ENCODE measurements at regions not wholly inside any gene's neighbourhood (a gene's known extent, or its start where the extent isn't known, plus 50 kb on each side); places are given as distances from the start of the nearest gene placed in this dataset.

DNA sequence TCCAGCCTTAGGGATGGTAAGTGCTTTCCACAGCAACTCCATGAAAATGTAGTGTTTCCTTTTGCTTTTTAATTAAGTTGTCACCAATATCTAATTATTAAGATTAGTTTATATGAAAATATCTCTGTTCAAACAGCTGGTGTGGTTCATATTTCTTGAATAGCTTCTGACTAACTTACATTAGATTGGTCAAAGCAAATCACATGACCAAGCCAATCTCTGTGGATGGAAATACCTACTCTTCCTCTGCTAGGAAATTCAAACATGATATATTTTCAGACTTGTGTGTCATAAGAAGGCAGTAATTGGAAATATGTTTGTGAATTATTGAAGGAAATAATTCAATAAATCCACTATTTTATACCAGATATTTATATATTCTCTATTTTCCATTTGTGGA, 54.6 kb upstream of the CADM2 start:
- ChIA-PET CTCF (no interaction called here), POLR2A (no interaction called here)

DNA sequence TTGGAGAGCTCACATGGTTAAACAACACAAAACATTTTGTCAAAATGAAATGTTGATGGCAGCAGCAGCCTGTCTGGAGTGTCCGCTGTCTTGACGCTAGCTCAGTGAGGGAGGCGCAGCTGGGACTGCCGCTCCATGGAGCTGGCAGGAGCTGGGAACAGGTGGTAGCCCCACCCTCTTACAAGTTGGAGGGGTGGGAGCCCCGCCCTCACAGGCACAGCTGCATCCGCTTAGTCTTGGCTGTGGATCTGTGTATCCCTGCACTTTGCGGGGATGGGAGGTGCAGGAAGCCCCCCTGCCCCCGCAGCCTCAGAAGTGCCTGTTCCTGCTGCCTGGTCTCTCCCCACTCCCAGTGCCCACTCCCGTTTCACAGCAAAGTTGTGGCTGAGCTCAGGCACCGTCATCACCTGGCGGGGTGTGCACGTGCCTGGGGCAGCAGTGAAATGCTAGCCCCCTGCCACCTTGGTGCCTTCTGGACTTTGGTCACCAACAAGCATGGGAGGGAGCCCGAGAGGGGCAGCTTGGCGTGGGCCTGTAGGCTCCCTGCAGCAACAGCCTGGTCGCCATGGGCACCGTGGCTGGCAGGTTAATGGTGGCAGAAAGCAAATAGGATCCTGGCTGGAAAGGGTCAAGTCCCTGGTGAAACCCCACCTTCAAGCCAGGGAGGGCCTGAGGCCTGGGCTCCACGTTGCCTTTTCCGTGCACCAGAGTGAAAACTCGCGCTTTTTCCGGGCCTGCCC, 53.8 kb upstream of the CADM2 start:
- no peak for TF ChIP-seq RFX5 (IDR thresholded peaks at IDR 0.05)
- no peak for TF ChIP-seq RCOR1 (IDR thresholded peaks at IDR 0.05; ENCODE audit: low read depth, low read length)
- no peak for TF ChIP-seq EP300 (IDR thresholded peaks at IDR 0.05)
- TF ChIP-seq ELK1 (IDR thresholded peaks at IDR 0.05; ENCODE audit: low read depth, low read length), result no peak
- no peak for TF ChIP-seq ZNF302 (CRISPR knock-in tag; IDR thresholded peaks at IDR 0.05)
- no peak for TF ChIP-seq ESRRA (IDR thresholded peaks at IDR 0.05; ENCODE audit: borderline replicate concordance, low read length)
- TF ChIP-seq BHLHE40 (IDR thresholded peaks at IDR 0.05; ENCODE audit: low read depth, low read length), result no peak
- TF ChIP-seq TFCP2L1 (CRISPR knock-in tag; IDR thresholded peaks at IDR 0.05), result no peak
- TF ChIP-seq PHF8 (IDR thresholded peaks at IDR 0.05; ENCODE audit: borderline replicate concordance, low read depth), result no peak
- no peak for TF ChIP-seq NFE2L2 (conservative IDR thresholded peaks at IDR 0.05; ENCODE audit: low read length)
- no peak for TF ChIP-seq POLR2A (IDR thresholded peaks at IDR 0.05; ENCODE audit: low read length)
- TF ChIP-seq, protein P1, sequence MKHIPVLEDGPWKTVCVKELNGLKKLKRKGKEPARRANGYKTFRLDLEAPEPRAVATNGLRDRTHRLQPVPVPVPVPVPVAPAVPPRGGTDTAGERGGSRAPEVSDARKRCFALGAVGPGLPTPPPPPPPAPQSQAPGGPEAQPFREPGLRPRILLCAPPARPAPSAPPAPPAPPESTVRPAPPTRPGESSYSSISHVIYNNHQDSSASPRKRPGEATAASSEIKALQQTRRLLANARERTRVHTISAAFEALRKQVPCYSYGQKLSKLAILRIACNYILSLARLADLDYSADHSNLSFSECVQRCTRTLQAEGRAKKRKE (CRISPR knock-in tag; IDR thresholded peaks at IDR 0.05; ENCODE audit: low read depth), result no peak
- TF ChIP-seq NPAS2 (CRISPR knock-in tag; IDR thresholded peaks at IDR 0.05; ENCODE audit: borderline replicate concordance), result no peak
- no peak for TF ChIP-seq HOXA7 (CRISPR knock-in tag; IDR thresholded peaks at IDR 0.05)
- TF ChIP-seq MYC (IDR thresholded peaks at IDR 0.05; ENCODE audit: borderline replicate concordance, low read length), result no peak
- no peak for TF ChIP-seq EHF (CRISPR knock-in tag; IDR thresholded peaks at IDR 0.05)
- no peak for TF ChIP-seq ZC3H11A (IDR thresholded peaks at IDR 0.05)
- no peak for TF ChIP-seq HDAC2 (IDR thresholded peaks at IDR 0.05)
- 41% methylated on average over 12 of the region's 21 CpGs for WGBS (ENCODE audit: missing lambda C conversion rate)
- ATAC-seq (no peak), FAIRE-seq (no peak), DNase-seq (ENCODE audit: low read depth in 1 of 2, low spot score in 1 of 2) (no peak)
- H3K4me2 ChIP-seq, result no peak overlapping the region
- ChIA-PET POLR2A (no interaction called here), CTCF (no interaction called here)
- H3K27ac ChIP-seq, result no peak overlapping the region
- H3K4me3 ChIP-seq, result no peak overlapping the region
- no peaks in the 10 kb centered on the region; the same call in 2 of the 3 replicates for H3K9me3 ChIP-seq
- no peaks in the 10 kb centered on the region for H3K4me1 ChIP-seq

More for the DNA sequence above, 54.6 kb upstream of the CADM2 start:
- no peaks in the 10 kb centered on the region for H3K4me1 ChIP-seq
- DNase-seq (ENCODE audit: low read depth in 1 of 2, low spot score in 1 of 2), result no peak
- no peak overlapping the region for H3K27ac ChIP-seq
- FAIRE-seq, result no peak
- H3K9me3 ChIP-seq, result no peaks in the 10 kb centered on the region; the same call in 2 of the 3 replicates
- no peak overlapping the region for H3K4me2 ChIP-seq
- H3K4me3 ChIP-seq, result no peak overlapping the region
- TF ChIP-seq HMGXB4 (CRISPR knock-in tag; IDR thresholded peaks at IDR 0.05; ENCODE audit: borderline replicate concordance) (no peak), EHF (CRISPR knock-in tag; IDR thresholded peaks at IDR 0.05) (no peak), HOXA7 (CRISPR knock-in tag; IDR thresholded peaks at IDR 0.05) (no peak), SMC3 (IDR thresholded peaks at IDR 0.05) (no peak), MAZ (IDR thresholded peaks at IDR 0.05; ENCODE audit: borderline replicate concordance, low read depth, low read length) (no peak), SREBF2 (IDR thresholded peaks at IDR 0.05) (no peak), NR3C1 (IDR thresholded peaks at IDR 0.05) (no peak), GATA3 (IDR thresholded peaks at IDR 0.05; ENCODE audit: borderline replicate concordance) (no peak), FOSB (CRISPR knock-in tag; IDR thresholded peaks at IDR 0.05) (no peak), TP53 (CRISPR knock-in tag; IDR thresholded peaks at IDR 0.05) (no peak), NFE2L2 (conservative IDR thresholded peaks at IDR 0.05; ENCODE audit: low read length) (no peak), PHF8 (IDR thresholded peaks at IDR 0.05; ENCODE audit: borderline replicate concordance, low read depth) (no peak), ZC3H11A (IDR thresholded peaks at IDR 0.05) (no peak), POLR2A (IDR thresholded peaks at IDR 0.05; ENCODE audit: low read length) (no peak), CHD2 (IDR thresholded peaks at IDR 0.05; ENCODE audit: low read length, partially characterized antibody) (no peak), RAD21 (conservative IDR thresholded peaks at IDR 0.05 in 1 of 2, IDR thresholded peaks at IDR 0.05 in 1 of 2) (no peak), HEYL (CRISPR knock-in tag; IDR thresholded peaks at IDR 0.05) (no peak)
- TF ChIP-seq, protein P2, sequence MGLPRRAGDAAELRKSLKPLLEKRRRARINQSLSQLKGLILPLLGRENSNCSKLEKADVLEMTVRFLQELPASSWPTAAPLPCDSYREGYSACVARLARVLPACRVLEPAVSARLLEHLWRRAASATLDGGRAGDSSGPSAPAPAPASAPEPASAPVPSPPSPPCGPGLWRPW (IDR thresholded peaks at IDR 0.05), result no peak
- TF ChIP-seq, protein P3, sequence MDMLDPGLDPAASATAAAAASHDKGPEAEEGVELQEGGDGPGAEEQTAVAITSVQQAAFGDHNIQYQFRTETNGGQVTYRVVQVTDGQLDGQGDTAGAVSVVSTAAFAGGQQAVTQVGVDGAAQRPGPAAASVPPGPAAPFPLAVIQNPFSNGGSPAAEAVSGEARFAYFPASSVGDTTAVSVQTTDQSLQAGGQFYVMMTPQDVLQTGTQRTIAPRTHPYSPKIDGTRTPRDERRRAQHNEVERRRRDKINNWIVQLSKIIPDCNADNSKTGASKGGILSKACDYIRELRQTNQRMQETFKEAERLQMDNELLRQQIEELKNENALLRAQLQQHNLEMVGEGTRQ (IDR thresholded peaks at IDR 0.05), result no peak
- TF ChIP-seq, protein P4, sequence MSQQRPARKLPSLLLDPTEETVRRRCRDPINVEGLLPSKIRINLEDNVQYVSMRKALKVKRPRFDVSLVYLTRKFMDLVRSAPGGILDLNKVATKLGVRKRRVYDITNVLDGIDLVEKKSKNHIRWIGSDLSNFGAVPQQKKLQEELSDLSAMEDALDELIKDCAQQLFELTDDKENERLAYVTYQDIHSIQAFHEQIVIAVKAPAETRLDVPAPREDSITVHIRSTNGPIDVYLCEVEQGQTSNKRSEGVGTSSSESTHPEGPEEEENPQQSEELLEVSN (IDR thresholded peaks at IDR 0.05; ENCODE audit: borderline replicate concordance, low read depth), result no peak
- ATAC-seq, result no peak

Measured in A549 (cell line).